Epidermal melanocyte (primary cell): ENCODE measurements at regions not wholly inside any gene's neighbourhood (a gene's known extent, or its start where the extent isn't known, plus 50 kb on each side); places are given as distances from the start of the nearest gene placed in this dataset.

Experiments
- DNase-seq: peaks from one replicate; pipeline ENCODE4 v3.0.0; 2011; ENCODE audit warnings: low spot score; ENCODE audit not compliant: insufficient read length

GRCh38 chr2:133717497-133717896, 149.2 kb upstream of the NCKAP5 start:
- no peak for DNase-seq

DNA sequence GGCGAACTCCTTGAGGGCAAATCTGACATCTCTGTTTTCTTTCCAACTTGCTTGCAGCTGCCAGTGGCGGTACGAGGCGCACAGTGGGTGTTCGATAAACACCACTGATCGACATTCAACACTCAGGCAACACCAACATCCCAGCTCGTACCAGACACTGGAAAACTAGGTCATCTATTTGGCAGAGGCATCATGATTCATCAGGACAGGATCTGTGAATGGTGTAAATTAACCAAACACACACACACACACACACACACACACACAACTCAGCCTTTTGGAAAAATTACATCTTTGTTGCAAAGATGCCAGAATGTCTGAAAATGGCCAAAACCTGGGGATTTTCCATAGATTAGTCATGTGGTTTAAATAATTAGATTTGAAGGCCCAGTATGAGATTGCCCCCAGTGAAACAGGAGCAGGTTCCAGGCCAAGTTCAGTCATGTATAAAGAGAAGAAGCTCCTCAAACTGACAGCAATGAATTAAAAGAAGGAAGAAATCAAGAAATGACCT, 150.5 kb upstream of the NCKAP5 start:
- DNase-seq = no peak

DNA sequence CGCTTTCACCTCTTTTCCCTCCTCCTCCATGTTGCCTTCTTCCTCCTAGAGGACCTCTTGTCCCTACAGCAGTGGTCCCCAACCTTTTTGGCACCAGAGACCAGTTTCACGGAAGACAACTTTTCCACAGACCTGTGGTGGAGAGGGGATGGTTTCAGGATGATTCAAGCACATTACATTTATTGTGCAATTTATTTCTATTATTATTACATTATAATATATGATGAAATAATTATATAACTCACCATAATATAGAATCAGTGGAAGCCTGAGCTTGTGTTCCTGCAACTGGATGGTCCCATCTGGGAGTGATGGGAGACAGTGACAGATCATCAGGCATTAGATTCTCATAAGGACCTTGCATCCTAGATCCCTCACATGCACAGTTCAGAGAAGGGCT, 152.2 kb upstream of the NCKAP5 start:
- no peak for DNase-seq

GRCh38 chr2:133721118-133721517, 152.9 kb upstream of the NCKAP5 start:
- no peak for DNase-seq

DNA sequence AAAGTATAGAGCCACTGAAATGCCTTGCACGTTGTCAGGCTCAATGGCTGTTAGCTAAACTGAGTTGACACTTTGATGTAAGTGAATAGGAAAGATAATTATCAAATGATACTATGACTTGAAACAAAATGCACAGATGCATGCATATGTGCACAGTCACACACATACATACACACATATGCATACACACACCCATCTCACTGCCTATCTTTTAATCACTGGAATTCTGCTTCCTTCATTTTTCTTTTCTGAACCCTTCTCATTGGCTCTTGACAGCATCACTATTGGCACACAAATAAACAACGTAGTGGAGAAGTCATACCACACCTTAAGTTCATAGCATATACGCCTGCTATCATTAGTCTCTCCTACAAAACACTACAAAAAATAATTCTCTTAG, 154.9 kb upstream of the NCKAP5 start:
- DNase-seq = no peak

DNA sequence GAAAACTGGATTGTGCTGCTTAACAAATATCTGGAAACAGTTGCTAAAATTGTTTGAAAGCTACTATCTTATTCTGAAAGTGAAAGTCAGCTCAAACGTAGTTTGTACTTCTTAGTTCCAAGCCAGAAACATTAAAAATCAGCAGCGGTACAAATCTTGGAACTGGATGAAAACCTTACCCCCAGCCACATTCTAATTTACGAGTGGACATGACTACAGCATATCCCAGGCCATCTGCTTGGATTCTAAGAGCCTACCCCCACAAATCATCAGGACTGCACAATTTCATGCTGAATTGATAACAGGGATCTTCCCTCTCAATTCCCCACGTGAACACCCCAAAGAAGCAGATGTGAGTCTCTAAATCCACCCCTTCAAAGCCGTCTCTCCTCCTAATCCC, 158.7 kb upstream of the NCKAP5 start:
- DNase-seq = no peak

- no peak for DNase-seq
These were observed 163.8 kb upstream of the NCKAP5 start for GRCh38 chr2:133732059-133732458.

DNA sequence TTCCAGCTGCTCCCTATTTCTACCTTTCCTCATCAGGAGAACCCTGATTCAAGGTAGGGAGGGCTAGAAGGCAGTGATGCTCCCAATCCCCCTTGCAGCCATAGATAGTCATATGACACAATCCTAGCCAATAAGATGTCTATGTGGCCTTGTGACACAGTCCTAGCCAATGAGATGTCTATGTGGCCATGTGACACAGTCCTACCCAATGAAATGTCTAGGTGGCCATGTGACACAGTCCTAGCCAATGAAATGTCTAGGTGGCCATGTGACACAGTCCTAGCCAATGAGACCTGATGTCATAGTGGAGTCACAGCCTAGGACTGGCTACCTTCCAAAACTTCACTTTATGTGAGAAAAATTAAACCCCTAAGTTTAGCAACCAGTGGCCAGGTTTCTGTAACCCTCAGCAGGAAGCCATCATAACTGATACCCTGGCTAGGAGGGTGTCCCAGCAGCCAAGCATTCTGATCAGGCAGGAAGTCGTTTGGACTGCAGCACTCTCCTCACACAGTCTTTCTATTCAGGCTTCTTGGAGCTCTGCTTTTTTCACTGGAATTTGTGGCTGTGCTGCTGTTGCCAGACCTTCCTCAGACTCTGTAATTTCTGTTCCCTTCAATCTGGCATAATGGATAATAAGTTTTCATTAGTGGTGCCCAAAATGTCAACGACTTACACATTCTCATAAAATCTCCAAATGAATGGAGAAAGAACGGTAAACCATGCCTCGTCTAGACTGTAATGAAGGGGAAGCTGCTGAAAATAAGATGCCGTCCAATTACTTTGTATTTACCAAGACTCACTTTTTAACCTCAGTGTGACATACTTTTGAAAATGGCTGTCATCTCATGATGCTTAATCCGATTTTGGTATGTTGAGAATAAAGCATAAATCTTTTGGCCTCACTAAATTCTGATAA, 165.0 kb upstream of the NCKAP5 start:
- no peak for DNase-seq

DNA sequence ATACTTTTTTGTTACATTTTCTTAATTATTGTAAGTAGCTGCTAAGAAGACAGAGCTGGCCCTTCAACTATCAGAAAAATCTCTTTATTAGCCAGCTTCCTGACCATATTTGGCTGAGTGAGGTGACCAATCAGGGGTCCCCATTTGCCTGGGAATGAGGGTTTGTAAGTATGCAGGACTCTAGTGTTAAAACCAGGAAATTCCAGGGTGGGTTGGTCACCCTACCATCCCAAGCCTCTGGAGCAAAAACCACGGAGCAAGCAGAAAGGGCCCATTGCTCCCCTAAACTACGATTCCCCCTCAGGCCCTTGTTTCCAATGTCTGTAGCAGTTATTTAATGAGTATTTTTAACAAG, 165.6 kb upstream of the NCKAP5 start:
- DNase-seq = no peak

DNA sequence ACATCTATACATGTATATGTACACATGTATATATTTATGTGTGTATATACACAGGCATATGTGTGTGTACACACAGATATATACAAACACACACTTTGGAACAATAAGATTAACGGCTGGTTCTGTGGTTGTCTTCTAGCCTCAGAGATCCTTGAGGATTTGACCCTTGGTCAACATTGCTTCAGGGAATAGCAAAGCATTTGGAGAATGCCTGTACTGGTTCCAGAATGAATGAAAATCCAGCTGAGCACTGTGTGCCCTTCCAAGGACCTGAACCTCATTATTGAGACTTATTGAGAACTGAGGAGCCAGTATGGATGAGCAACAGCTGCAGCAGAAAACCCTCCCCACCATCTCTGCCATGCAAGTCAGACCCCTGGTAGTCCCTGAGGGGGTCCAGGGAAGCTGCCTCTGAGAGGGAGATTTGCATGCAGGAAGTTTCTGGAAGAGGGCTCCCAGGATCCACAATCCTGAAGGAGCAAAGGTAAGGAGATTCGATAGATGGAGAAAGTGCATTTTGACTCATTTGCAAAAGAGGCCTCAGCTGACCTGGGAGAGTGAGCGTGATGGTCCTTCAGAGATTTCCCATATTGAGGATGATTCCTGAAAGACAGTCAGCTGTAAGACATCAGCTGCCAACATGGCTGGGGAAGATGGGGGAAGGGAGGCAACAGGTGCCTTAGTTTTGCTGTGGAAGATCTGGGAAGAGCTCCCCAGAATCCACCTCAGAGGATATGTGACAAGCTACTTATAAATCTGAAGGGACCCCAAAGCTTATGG, 166.6 kb upstream of the NCKAP5 start:
- DNase-seq = no peak

- DNase-seq = no peak
These were observed 168.4 kb upstream of the NCKAP5 start for GRCh38 chr2:133736674-133737073.

- no peak for DNase-seq
These were observed 169.2 kb upstream of the NCKAP5 start for GRCh38 chr2:133737242-133737993.

DNA sequence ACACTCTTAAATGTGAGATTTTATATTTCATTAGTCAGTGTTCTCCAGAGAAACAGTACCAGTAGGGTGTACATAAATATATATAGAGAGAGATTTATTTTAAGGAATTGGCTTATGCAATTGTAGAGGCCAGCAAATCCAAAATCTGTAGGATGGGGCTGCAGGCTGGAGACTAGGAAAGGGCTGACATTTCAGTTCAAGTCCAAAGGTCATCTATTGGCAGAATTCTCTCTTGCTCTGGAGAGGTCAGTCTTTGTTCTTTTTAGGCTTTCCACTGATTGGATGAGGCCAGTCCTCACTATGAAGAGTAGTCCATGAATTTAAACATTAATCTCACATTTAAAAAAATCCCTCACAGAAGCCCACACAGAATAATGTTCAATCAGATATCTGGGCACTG, 170.8 kb upstream of the NCKAP5 start:
- DNase-seq = no peak

GRCh38 chr2:133740500-133740899, 172.2 kb upstream of the NCKAP5 start:
- DNase-seq = no peak

DNA sequence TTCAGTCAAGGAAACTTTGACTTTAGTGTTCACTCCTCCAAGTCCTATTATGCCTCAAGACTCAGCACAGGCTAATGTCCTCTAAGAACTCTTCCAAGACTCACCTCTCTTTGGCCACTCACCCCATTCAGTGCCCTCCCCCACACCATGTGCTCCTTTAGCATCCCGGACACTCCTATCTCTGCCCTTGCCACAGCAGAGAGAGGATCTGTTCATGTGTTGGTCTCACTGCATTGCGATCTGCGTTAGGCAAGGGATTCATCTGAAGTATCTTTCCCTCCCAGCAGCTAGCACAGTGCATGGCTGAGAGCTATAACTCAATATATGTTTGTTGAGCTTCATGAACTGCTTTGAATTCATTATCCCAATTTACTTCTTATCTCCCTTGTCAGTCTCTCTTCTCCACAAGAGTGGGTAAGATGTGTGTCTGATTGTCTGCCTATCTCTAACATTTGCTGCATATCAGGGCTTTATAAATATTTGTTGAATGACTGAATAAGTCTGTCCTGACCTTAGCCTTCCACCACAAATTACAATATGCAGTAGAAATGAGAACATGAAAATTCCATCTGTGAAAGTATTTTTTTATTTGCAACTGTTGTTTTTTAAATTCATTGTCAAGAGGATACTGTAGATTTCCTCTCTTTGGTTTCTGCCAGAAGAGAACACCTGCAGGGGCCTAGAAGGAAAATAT, 179.9 kb upstream of the NCKAP5 start:
- DNase-seq = no peak

DNA sequence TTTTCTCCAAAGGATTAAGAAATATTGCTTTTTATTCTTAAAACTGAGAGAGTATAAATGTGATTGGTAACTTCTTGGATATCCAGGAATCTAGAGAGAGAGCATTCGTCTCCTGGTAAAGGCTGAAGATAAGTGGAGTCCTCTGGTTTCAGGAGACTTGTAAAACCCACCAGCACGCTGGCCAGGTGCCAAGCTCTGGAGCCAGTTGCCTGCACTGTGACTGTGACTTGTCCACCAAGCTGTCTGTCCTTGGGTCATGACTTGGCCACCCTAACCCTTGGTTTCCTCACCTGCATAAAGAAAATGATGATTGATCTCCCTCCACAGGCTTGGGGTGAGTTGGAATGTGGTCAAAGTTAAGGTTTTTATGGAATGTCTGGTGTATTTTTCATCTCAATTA, 185.4 kb upstream of the NCKAP5 start:
- DNase-seq = no peak

DNA sequence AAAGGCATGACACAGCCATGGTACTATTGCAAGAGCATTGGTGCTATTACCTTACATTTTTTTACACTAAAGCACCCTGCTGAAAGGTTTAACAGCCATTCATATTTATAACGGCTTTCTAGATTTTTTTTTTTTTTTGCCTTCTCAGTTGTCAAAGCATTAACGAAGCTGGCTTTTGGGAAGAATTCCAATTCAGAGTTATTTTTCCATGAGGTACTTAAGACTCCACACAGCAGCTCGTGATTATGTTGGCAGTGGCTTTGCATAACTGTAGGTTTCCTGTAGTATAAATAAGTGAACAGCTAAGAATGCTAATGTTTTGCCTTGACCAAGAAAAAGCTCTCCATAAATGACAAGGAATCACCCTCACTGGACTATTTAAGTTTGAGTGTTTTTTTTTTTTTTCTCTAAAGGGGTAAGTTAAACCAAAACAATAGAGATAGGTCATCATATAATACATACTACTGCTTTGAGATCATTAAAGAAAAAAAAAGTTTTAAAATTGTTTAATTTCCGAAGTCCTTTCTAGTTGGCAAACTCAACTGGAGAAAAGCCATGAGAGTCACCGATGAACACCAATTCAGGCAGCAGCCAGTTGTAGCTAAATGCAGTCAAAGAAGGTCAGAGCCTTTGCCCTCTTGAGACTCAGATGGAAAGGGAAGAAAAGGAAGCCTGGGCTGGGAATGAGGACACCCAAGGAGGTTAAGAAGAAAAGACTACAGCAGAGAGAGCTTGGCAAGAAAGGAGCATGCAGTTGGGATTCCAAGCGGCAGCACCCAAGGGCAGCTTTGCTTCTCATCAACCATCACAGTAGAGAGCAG, 187.4 kb upstream of the NCKAP5 start:
- DNase-seq = no peak

- no peak for DNase-seq
These were observed 188.6 kb upstream of the NCKAP5 start for GRCh38 chr2:133756833-133757232.

GRCh38 chr2:133760376-133760775, 192.1 kb upstream of the NCKAP5 start:
- no peak for DNase-seq

GRCh38 chr2:133765658-133766057, 197.4 kb upstream of the NCKAP5 start:
- DNase-seq = no peak
